Epithelial cell of proximal tubule (primary cell): ENCODE measurements at regions not wholly inside any gene's neighbourhood (a gene's known extent, or its start where the extent isn't known, plus 50 kb on each side); places are given as distances from the start of the nearest gene placed in this dataset.

Experiments used
- DNase-seq: peaks from one replicate; pipeline ENCODE4 v3.0.0-alpha.2; 2011; ENCODE audit warnings: low read depth
- H3K4me3 ChIP-seq: 2 replicates; pipeline ENCODE4 v1.5.1; 2011; ENCODE audit warnings: low read depth, mild to moderate bottlenecking, low read length
- TF ChIP-seq, protein P1 (sequence below): conservative IDR thresholded peaks from 2 replicates; pipeline ENCODE4 v1.5.1; 2012; ENCODE audit warnings: low read depth, mild to moderate bottlenecking, low read length

DNA sequence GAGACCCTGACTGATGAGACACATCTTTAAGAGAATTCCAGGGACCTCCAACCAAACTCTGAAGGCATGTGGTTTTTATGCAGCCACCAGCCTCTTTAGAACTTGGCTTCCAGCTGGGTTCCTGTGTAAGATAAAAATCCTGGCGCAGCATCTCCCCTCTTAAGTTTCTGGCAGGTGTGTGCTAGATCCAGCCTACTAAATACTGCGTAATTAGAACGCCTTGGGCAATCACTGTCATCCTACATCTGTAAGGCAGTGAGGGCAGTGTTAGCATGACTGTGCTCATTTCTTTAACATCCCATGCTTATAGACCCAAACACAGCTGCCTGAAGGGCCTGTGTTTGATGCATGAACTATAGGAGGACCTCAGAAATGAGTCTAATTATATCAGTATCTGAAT is 173.5 kb upstream of the OBI1 start:
- TF ChIP-seq, protein P1, sequence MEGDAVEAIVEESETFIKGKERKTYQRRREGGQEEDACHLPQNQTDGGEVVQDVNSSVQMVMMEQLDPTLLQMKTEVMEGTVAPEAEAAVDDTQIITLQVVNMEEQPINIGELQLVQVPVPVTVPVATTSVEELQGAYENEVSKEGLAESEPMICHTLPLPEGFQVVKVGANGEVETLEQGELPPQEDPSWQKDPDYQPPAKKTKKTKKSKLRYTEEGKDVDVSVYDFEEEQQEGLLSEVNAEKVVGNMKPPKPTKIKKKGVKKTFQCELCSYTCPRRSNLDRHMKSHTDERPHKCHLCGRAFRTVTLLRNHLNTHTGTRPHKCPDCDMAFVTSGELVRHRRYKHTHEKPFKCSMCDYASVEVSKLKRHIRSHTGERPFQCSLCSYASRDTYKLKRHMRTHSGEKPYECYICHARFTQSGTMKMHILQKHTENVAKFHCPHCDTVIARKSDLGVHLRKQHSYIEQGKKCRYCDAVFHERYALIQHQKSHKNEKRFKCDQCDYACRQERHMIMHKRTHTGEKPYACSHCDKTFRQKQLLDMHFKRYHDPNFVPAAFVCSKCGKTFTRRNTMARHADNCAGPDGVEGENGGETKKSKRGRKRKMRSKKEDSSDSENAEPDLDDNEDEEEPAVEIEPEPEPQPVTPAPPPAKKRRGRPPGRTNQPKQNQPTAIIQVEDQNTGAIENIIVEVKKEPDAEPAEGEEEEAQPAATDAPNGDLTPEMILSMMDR = no peak
- DNase-seq = no peak
- H3K4me3 ChIP-seq = no peak overlapping the region

DNA sequence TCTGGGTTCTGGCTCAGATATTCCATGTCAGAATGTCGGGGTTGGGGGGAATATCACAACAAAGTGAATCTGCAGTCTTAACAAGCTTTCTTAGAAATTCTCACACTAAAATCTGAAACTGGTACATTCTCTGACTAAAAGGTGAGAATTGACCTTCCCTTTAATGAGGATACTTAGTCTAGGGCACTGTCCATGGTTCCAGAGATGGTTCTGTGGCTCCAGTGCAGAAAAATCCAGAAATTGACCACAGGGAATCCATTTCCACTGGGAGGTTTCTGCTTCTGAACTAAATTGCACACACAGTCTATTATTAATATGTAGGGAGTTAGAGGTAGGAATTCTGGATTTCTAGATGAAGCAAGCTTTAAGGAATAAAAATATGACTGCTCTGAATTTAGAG is 171.6 kb upstream of the OBI1 start:
- H3K4me3 ChIP-seq = no peak overlapping the region
- TF ChIP-seq, protein P1 = no peak

DNA sequence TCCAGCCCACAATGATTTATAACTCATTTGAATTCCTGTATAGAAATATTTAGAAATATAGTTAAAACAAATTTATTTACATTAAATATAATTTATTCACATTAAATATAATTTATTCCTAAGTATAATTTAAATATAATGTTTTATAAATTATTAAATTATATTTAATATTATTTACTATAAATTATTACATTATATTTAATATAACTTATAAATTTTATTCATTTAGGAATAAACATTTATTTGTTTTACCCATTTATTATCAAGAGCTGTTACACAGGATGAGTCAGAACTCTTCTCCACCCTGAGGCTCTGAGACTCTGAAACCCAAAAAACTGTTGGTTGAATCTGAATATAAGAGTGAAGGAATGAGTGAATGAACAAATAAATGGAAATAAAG is 170.9 kb upstream of the OBI1 start:
- DNase-seq = no peak
- TF ChIP-seq, protein P1 = no peak
- no peak overlapping the region for H3K4me3 ChIP-seq

More for the DNA sequence above, 171.6 kb upstream of the OBI1 start:
- no peak for DNase-seq

DNA sequence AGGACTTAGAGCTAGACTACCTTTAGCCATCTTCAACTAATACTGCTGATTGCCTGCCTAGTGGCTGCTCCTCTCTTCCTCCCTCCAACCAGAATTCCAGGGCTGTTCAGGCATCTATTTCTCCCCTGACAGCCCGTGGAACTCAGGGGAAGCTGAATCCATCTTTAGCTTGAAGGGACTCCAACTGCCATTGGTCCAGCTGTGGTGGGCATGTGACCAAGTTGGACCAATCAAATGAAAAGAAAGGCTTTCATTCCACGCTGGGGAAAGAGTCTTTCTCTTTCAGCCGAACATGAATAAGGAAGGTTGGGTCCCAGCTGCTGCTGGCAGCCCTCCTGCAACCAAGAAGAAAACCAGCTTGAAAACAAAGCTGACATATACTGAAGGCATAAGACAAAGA is 168.5 kb upstream of the OBI1 start:
- TF ChIP-seq, protein P1 = no peak
- no peak for DNase-seq
- H3K4me3 ChIP-seq = no peak overlapping the region

DNA sequence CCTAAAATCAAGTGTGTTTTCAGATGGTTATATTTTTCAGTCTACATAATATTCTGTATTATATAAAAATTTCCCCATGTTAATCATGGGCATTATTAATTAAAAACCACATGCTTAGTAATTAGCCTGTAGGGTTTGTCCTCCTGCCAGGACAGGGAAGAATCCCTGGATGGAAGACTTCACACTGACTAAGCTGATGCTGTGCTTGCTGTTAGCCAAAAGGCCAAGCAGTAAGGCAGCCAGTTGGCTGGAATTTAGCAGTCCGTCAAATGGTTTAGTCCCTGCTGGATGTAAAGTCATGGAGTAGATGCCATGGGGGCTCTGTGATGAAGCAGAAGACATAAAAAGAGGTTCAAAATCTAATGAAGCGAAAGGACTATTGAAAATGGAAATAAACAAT is 168.0 kb upstream of the OBI1 start:
- TF ChIP-seq, protein P1 = no peak
- DNase-seq = no peak
- no peak overlapping the region for H3K4me3 ChIP-seq

DNA sequence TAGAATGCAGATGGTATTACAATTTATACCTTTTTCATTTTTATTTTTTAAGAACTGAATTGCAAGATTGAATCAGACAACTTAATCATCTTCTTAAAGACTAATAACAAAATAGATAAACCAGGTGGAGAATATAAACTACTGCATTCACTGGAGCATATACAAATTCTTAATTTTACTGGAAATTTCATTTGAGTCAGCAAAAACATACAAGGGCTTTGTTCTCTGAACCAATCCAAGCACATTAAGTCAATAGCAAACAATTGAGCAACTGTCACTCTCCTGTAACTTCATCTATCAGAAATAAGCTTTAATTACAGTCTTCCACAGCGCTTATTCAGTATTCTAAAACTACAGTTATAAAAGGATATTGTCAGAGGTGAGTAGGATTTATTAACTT is 167.4 kb upstream of the OBI1 start:
- H3K4me3 ChIP-seq = no peak overlapping the region
- no peak for DNase-seq
- TF ChIP-seq, protein P1 = no peak

DNA sequence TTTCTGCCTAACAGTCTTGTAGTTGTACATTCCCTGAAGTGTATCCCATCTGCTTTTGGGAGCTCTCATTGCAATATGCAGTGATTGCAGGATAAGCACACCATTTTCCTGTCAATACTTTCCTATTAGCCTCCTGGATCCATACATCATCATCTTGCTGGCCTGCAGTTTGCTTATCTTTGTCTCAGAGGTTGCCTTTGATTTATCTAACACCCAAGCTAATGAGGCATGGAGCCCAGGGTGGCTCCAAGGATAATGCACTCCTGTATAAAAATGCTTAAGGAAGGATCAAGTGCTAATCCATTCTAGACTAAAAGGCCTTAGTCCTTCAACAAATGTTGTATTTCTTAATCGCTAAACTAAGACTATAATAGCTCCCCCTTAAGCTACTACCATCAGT is 161.6 kb upstream of the OBI1 start:
- no peak for DNase-seq
- TF ChIP-seq, protein P1 = no peak
- no peak overlapping the region for H3K4me3 ChIP-seq
